Muscle layer of duodenum (tissue), 2 donors: ENCODE measurements at regions not wholly inside any gene's neighbourhood (a gene's known extent, or its start where the extent isn't known, plus 50 kb on each side); places are given as distances from the start of the nearest gene placed in this dataset.

Source experiments
- H3K27ac ChIP-seq: one replicate; pipeline ENCODE4 v1.7.0; 2013; ENCODE audit warnings: mild to moderate bottlenecking, low read length
- H3K27me3 ChIP-seq: one replicate; pipeline ENCODE4 v1.7.0; 2013; ENCODE audit warnings: low read depth, mild to moderate bottlenecking, control low read depth, low read length
- H3K36me3 ChIP-seq, 2 donors: one replicate each; pipeline ENCODE4 v1.7.0; 2013; ENCODE audit warnings: low read length in 2 of 2, control low read depth in 1 of 2, mild to moderate bottlenecking in 1 of 2; ENCODE audit not compliant: insufficient read depth in 2 of 2, control insufficient read depth in 1 of 2
- H3K4me1 ChIP-seq, 2 donors: one replicate each; pipeline ENCODE4 v1.7.0; 2013; ENCODE audit warnings: low read length in 2 of 2, mild to moderate bottlenecking in 2 of 2, control low read depth in 1 of 2, moderate library complexity in 1 of 2; ENCODE audit not compliant: insufficient read depth in 2 of 2, control insufficient read depth in 1 of 2
- H3K4me3 ChIP-seq, 2 donors: one replicate each; pipeline ENCODE4 v1.7.0; 2013; ENCODE audit warnings: low read length in 2 of 2, low read depth in 1 of 2, mild to moderate bottlenecking in 1 of 2
- H3K9me3 ChIP-seq, 2 donors: one replicate each; pipeline ENCODE4 v1.7.0; 2013; ENCODE audit warnings: low read length in 2 of 2, control low read depth in 1 of 2, mild to moderate bottlenecking in 1 of 2; ENCODE audit not compliant: control insufficient read depth in 1 of 2
- donor health status: healthy.

GRCh38 chr9:38216572-38216971 lies 147.5 kb upstream of the SHB start:
- no peaks in the 10 kb centered on the region for H3K4me1 ChIP-seq
- H3K36me3 ChIP-seq = no peaks in the 10 kb centered on the region
- H3K4me3 ChIP-seq = no peak overlapping the region
- no peaks in the 10 kb centered on the region for H3K9me3 ChIP-seq
- no peak overlapping the region for H3K27ac ChIP-seq
- H3K27me3 ChIP-seq = no peaks in the 10 kb centered on the region

GRCh38 chr9:38215465-38215864 lies 146.4 kb upstream of the SHB start:
- no peaks in the 10 kb centered on the region for H3K27me3 ChIP-seq
- H3K4me3 ChIP-seq = no peak overlapping the region
- H3K4me1 ChIP-seq = no peaks in the 10 kb centered on the region
- no peak overlapping the region for H3K27ac ChIP-seq
- no peaks in the 10 kb centered on the region for H3K9me3 ChIP-seq
- no peaks in the 10 kb centered on the region for H3K36me3 ChIP-seq

GRCh38 chr9:38214432-38214831 lies 145.4 kb upstream of the SHB start:
- Histone ChIP-seq H3K9me3 (no peaks in the 10 kb centered on the region), H3K36me3 (no peaks in the 10 kb centered on the region), H3K27me3 (no peaks in the 10 kb centered on the region), H3K4me1 (no peaks in the 10 kb centered on the region), H3K27ac (no peak overlapping the region), H3K4me3 (no peak overlapping the region)

GRCh38 chr9:38213631-38214299 lies 144.7 kb upstream of the SHB start:
- Histone ChIP-seq H3K27me3 (no peaks in the 10 kb centered on the region), H3K9me3 (no peaks in the 10 kb centered on the region), H3K36me3 (no peaks in the 10 kb centered on the region), H3K4me1 (no peaks in the 10 kb centered on the region), H3K4me3 (no peak overlapping the region), H3K27ac (no peak overlapping the region)

- Histone ChIP-seq H3K4me1 (no peaks in the 10 kb centered on the region), H3K9me3 (peaks cover 4 to 11% of the 10 kb centered on the region in 2 donors), H3K4me3 (no peak overlapping the region), H3K36me3 (no peaks in the 10 kb centered on the region), H3K27ac (no peak overlapping the region), H3K27me3 (no peaks in the 10 kb centered on the region)
These were observed 143.0 kb upstream of the SHB start for GRCh38 chr9:38212016-38212415.

GRCh38 chr9:38211002-38211401 lies 142.0 kb upstream of the SHB start:
- H3K27ac ChIP-seq = no peak overlapping the region
- no peaks in the 10 kb centered on the region for H3K27me3 ChIP-seq
- H3K36me3 ChIP-seq = no peaks in the 10 kb centered on the region
- no peaks in the 10 kb centered on the region for H3K4me1 ChIP-seq
- no peak overlapping the region for H3K4me3 ChIP-seq
- H3K9me3 ChIP-seq = peaks cover 4 to 11% of the 10 kb centered on the region in 2 donors

GRCh38 chr9:38208206-38208901 lies 139.3 kb upstream of the SHB start:
- no peak overlapping the region for H3K4me3 ChIP-seq
- H3K27me3 ChIP-seq = no peaks in the 10 kb centered on the region
- H3K36me3 ChIP-seq = no peaks in the 10 kb centered on the region
- peaks cover 4 to 11% of the 10 kb centered on the region in 2 donors for H3K9me3 ChIP-seq
- H3K27ac ChIP-seq = no peak overlapping the region
- H3K4me1 ChIP-seq = no peaks in the 10 kb centered on the region

GRCh38 chr9:38207247-38207778 lies 138.3 kb upstream of the SHB start:
- H3K27me3 ChIP-seq = no peaks in the 10 kb centered on the region
- H3K36me3 ChIP-seq = no peaks in the 10 kb centered on the region
- no peak overlapping the region for H3K4me3 ChIP-seq
- H3K9me3 ChIP-seq = peaks cover 4 to 11% of the 10 kb centered on the region in 2 donors
- no peak overlapping the region for H3K27ac ChIP-seq
- H3K4me1 ChIP-seq = no peaks in the 10 kb centered on the region

- no peak overlapping the region for H3K27ac ChIP-seq
- no peaks in the 10 kb centered on the region for H3K36me3 ChIP-seq
- no peaks in the 10 kb centered on the region for H3K4me1 ChIP-seq
- peaks cover 9 to 11% of the 10 kb centered on the region in 2 donors for H3K9me3 ChIP-seq
- H3K4me3 ChIP-seq = no peak overlapping the region
- H3K27me3 ChIP-seq = no peaks in the 10 kb centered on the region
These were observed 136.3 kb upstream of the SHB start for GRCh38 chr9:38205279-38205678.

- Histone ChIP-seq H3K4me1 (no peaks in the 10 kb centered on the region), H3K36me3 (no peaks in the 10 kb centered on the region), H3K27me3 (no peaks in the 10 kb centered on the region), H3K9me3 (peaks cover 3 to 7% of the 10 kb centered on the region in 2 donors), H3K4me3 (no peak overlapping the region), H3K27ac (no peak overlapping the region)
These were observed 133.4 kb upstream of the SHB start for GRCh38 chr9:38202336-38202938.

- peaks cover 0 to 4% of the 10 kb centered on the region in 2 donors for H3K9me3 ChIP-seq
- H3K4me1 ChIP-seq = no peaks in the 10 kb centered on the region
- H3K27ac ChIP-seq = no peak overlapping the region
- H3K4me3 ChIP-seq = no peak overlapping the region
- no peaks in the 10 kb centered on the region for H3K27me3 ChIP-seq
- no peaks in the 10 kb centered on the region for H3K36me3 ChIP-seq
These were observed 132.8 kb upstream of the SHB start for GRCh38 chr9:38201844-38202243.
